ENCODE measurements at regions not wholly inside any gene's neighbourhood (a gene's known extent, or its start where the extent isn't known, plus 50 kb on each side); places are given as distances from the start of the nearest gene placed in this dataset.

DNA sequence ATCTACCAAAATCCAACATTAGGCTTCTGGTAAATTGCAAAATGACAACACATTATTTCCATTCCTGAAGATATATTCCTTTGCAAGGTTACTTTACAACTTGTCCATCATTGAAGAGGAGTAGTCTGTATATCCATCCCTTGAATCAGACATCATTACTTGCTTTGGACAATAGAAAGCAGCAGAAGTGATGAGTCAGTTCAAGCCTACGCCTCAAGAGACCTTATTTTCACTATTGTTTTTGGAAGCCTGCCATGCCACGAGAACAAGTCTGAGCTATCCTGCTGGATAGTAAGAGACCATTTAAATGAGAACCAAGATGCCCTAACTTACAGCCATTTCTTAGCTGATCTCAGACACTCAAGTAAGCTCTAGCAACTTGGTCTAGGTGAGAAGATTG lies 246.0 kb upstream of the HHIP start:
- TF ChIP-seq, protein P1, sequence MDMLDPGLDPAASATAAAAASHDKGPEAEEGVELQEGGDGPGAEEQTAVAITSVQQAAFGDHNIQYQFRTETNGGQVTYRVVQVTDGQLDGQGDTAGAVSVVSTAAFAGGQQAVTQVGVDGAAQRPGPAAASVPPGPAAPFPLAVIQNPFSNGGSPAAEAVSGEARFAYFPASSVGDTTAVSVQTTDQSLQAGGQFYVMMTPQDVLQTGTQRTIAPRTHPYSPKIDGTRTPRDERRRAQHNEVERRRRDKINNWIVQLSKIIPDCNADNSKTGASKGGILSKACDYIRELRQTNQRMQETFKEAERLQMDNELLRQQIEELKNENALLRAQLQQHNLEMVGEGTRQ (CRISPR knock-in tag; IDR thresholded peaks at IDR 0.05) = no peak
- TF ChIP-seq, protein P2, sequence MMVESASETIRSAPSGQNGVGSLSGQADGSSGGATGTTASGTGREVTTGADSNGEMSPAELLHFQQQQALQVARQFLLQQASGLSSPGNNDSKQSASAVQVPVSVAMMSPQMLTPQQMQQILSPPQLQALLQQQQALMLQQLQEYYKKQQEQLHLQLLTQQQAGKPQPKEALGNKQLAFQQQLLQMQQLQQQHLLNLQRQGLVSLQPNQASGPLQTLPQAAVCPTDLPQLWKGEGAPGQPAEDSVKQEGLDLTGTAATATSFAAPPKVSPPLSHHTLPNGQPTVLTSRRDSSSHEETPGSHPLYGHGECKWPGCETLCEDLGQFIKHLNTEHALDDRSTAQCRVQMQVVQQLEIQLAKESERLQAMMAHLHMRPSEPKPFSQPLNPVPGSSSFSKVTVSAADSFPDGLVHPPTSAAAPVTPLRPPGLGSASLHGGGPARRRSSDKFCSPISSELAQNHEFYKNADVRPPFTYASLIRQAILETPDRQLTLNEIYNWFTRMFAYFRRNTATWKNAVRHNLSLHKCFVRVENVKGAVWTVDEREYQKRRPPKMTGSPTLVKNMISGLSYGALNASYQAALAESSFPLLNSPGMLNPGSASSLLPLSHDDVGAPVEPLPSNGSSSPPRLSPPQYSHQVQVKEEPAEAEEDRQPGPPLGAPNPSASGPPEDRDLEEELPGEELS (CRISPR knock-in tag; IDR thresholded peaks at IDR 0.05) = no peak
- TF ChIP-seq, protein P3, sequence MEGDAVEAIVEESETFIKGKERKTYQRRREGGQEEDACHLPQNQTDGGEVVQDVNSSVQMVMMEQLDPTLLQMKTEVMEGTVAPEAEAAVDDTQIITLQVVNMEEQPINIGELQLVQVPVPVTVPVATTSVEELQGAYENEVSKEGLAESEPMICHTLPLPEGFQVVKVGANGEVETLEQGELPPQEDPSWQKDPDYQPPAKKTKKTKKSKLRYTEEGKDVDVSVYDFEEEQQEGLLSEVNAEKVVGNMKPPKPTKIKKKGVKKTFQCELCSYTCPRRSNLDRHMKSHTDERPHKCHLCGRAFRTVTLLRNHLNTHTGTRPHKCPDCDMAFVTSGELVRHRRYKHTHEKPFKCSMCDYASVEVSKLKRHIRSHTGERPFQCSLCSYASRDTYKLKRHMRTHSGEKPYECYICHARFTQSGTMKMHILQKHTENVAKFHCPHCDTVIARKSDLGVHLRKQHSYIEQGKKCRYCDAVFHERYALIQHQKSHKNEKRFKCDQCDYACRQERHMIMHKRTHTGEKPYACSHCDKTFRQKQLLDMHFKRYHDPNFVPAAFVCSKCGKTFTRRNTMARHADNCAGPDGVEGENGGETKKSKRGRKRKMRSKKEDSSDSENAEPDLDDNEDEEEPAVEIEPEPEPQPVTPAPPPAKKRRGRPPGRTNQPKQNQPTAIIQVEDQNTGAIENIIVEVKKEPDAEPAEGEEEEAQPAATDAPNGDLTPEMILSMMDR (IDR thresholded peaks at IDR 0.05) = no peak
- TF ChIP-seq ELF4 (CRISPR knock-in tag; IDR thresholded peaks at IDR 0.05; ENCODE audit: low read depth) (no peak), SP1 (CRISPR knock-in tag; conservative IDR thresholded peaks at IDR 0.05) (no peak), TCF7 (CRISPR knock-in tag; IDR thresholded peaks at IDR 0.05; ENCODE audit: low read depth) (no peak)
- TF ChIP-seq, protein P4, sequence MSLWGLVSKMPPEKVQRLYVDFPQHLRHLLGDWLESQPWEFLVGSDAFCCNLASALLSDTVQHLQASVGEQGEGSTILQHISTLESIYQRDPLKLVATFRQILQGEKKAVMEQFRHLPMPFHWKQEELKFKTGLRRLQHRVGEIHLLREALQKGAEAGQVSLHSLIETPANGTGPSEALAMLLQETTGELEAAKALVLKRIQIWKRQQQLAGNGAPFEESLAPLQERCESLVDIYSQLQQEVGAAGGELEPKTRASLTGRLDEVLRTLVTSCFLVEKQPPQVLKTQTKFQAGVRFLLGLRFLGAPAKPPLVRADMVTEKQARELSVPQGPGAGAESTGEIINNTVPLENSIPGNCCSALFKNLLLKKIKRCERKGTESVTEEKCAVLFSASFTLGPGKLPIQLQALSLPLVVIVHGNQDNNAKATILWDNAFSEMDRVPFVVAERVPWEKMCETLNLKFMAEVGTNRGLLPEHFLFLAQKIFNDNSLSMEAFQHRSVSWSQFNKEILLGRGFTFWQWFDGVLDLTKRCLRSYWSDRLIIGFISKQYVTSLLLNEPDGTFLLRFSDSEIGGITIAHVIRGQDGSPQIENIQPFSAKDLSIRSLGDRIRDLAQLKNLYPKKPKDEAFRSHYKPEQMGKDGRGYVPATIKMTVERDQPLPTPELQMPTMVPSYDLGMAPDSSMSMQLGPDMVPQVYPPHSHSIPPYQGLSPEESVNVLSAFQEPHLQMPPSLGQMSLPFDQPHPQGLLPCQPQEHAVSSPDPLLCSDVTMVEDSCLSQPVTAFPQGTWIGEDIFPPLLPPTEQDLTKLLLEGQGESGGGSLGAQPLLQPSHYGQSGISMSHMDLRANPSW (CRISPR knock-in tag; conservative IDR thresholded peaks at IDR 0.05; ENCODE audit: low read depth) = no peak
- TF ChIP-seq, protein P5, sequence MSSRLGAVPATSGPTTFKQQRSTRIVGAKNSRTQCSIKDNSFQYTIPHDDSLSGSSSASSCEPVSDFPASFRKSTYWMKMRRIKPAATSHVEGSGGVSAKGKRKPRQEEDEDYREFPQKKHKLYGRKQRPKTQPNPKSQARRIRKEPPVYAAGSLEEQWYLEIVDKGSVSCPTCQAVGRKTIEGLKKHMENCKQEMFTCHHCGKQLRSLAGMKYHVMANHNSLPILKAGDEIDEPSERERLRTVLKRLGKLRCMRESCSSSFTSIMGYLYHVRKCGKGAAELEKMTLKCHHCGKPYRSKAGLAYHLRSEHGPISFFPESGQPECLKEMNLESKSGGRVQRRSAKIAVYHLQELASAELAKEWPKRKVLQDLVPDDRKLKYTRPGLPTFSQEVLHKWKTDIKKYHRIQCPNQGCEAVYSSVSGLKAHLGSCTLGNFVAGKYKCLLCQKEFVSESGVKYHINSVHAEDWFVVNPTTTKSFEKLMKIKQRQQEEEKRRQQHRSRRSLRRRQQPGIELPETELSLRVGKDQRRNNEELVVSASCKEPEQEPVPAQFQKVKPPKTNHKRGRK (CRISPR knock-in tag; IDR thresholded peaks at IDR 0.05; ENCODE audit: borderline replicate concordance) = no peak

Data from WTC11 (cell line).